ENCODE measurements at regions not wholly inside any gene's neighbourhood (a gene's known extent, or its start where the extent isn't known, plus 50 kb on each side); places are given as distances from the start of the nearest gene placed in this dataset.

DNA sequence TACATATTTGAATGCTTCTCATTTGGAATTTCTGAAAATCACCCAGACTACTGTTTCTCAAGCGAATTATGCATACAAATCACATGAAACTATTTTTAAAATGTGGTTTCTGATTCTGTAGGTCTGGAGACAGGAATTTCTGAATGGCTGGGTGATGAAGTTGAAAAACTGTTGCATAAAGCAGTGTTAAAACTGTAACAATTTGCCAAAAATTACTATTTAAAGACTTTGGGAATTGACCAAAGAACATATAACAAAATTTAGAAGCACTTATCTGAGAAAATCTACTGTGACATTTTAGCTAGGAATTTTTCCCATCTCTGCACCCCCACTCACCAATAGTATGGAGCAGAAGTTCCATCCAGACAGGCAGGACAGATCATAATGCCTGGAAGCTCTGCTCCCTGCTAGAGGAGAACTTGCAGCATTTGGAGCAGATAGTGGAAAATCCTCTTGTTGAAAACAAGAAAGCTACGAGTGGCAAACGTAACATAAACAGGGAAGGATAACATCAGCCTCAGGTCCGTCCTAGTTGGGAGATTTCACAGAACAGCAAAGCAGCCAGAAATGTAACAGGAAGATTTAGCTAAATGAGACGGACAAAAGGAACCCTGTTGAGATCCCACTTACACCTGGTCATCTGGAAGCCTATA, 132.3 kb upstream of the MCTP2 start:
- Histone ChIP-seq H3K36me3 (ENCODE audit: control insufficient read depth, insufficient read depth, low read length) (no peaks in the 10 kb centered on the region), H3K9ac (ENCODE audit: insufficient read depth in 1 of 2, low read depth in 2 of 2, low read length in 2 of 2) (no peak overlapping the region), H3K4me3 (no peak overlapping the region), H3K4me1 (replicated peaks in 1 of 2; ENCODE audit: control insufficient read depth in 2 of 2, insufficient read depth in 2 of 2, low read length in 2 of 2) (no peaks in the 10 kb centered on the region), H3K27me3 (ENCODE audit: control insufficient read depth in 2 of 2, insufficient read depth in 2 of 2, low read length in 2 of 2) (no peaks in the 10 kb centered on the region), H3K79me2 (ENCODE audit: control insufficient read depth, insufficient read depth, low read length) (no peaks in the 10 kb centered on the region), H4K20me1 (replicated peaks; ENCODE audit: control insufficient read depth, insufficient read depth, low read length) (no peaks in the 10 kb centered on the region), H3K9me1 (ENCODE audit: control insufficient read depth, insufficient read depth, low read length) (no peaks in the 10 kb centered on the region), H3K9me3 (replicated peaks; ENCODE audit: control insufficient read depth, insufficient read depth, low read depth, low read length) (no peaks in the 10 kb centered on the region), H3K27ac (ENCODE audit: extremely low read depth, low read depth, low read length) (no peak overlapping the region), H2AFZ (ENCODE audit: low read depth, low read length) (no peak overlapping the region), H3K4me2 (ENCODE audit: insufficient read depth, low read length) (no peak overlapping the region)
- TF ChIP-seq, protein P1, sequence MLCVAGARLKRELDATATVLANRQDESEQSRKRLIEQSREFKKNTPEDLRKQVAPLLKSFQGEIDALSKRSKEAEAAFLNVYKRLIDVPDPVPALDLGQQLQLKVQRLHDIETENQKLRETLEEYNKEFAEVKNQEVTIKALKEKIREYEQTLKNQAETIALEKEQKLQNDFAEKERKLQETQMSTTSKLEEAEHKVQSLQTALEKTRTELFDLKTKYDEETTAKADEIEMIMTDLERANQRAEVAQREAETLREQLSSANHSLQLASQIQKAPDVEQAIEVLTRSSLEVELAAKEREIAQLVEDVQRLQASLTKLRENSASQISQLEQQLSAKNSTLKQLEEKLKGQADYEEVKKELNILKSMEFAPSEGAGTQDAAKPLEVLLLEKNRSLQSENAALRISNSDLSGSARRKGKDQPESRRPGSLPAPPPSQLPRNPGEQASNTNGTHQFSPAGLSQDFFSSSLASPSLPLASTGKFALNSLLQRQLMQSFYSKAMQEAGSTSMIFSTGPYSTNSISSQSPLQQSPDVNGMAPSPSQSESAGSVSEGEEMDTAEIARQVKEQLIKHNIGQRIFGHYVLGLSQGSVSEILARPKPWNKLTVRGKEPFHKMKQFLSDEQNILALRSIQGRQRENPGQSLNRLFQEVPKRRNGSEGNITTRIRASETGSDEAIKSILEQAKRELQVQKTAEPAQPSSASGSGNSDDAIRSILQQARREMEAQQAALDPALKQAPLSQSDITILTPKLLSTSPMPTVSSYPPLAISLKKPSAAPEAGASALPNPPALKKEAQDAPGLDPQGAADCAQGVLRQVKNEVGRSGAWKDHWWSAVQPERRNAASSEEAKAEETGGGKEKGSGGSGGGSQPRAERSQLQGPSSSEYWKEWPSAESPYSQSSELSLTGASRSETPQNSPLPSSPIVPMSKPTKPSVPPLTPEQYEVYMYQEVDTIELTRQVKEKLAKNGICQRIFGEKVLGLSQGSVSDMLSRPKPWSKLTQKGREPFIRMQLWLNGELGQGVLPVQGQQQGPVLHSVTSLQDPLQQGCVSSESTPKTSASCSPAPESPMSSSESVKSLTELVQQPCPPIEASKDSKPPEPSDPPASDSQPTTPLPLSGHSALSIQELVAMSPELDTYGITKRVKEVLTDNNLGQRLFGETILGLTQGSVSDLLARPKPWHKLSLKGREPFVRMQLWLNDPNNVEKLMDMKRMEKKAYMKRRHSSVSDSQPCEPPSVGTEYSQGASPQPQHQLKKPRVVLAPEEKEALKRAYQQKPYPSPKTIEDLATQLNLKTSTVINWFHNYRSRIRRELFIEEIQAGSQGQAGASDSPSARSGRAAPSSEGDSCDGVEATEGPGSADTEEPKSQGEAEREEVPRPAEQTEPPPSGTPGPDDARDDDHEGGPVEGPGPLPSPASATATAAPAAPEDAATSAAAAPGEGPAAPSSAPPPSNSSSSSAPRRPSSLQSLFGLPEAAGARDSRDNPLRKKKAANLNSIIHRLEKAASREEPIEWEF (CRISPR knock-in tag; IDR thresholded peaks at IDR 0.05): no peak
- TF ChIP-seq, protein P2, sequence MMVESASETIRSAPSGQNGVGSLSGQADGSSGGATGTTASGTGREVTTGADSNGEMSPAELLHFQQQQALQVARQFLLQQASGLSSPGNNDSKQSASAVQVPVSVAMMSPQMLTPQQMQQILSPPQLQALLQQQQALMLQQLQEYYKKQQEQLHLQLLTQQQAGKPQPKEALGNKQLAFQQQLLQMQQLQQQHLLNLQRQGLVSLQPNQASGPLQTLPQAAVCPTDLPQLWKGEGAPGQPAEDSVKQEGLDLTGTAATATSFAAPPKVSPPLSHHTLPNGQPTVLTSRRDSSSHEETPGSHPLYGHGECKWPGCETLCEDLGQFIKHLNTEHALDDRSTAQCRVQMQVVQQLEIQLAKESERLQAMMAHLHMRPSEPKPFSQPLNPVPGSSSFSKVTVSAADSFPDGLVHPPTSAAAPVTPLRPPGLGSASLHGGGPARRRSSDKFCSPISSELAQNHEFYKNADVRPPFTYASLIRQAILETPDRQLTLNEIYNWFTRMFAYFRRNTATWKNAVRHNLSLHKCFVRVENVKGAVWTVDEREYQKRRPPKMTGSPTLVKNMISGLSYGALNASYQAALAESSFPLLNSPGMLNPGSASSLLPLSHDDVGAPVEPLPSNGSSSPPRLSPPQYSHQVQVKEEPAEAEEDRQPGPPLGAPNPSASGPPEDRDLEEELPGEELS (CRISPR knock-in tag; IDR thresholded peaks at IDR 0.05; ENCODE audit: borderline replicate concordance): no peak
- no peak for TF ChIP-seq JUNB (CRISPR knock-in tag; conservative IDR thresholded peaks at IDR 0.05)
- no peak for TF ChIP-seq ZNF76 (CRISPR knock-in tag; IDR thresholded peaks at IDR 0.05; ENCODE audit: borderline replicate concordance)
- no peak for TF ChIP-seq ZNF140 (CRISPR knock-in tag; IDR thresholded peaks at IDR 0.05)
- TF ChIP-seq, protein P3, sequence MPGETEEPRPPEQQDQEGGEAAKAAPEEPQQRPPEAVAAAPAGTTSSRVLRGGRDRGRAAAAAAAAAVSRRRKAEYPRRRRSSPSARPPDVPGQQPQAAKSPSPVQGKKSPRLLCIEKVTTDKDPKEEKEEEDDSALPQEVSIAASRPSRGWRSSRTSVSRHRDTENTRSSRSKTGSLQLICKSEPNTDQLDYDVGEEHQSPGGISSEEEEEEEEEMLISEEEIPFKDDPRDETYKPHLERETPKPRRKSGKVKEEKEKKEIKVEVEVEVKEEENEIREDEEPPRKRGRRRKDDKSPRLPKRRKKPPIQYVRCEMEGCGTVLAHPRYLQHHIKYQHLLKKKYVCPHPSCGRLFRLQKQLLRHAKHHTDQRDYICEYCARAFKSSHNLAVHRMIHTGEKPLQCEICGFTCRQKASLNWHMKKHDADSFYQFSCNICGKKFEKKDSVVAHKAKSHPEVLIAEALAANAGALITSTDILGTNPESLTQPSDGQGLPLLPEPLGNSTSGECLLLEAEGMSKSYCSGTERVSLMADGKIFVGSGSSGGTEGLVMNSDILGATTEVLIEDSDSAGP (CRISPR knock-in tag; IDR thresholded peaks at IDR 0.05): no peak
- TF ChIP-seq NCOA6 (IDR thresholded peaks at IDR 0.05): no peak
- TF ChIP-seq SP2 (IDR thresholded peaks at IDR 0.05; ENCODE audit: extremely low read depth, low read depth, low read length, poor library complexity, severe bottlenecking): no peak
- no peak for TF ChIP-seq ZSCAN29 (IDR thresholded peaks at IDR 0.05)
- TF ChIP-seq PURB (CRISPR knock-in tag; IDR thresholded peaks at IDR 0.05; ENCODE audit: low read depth): no peak
- TF ChIP-seq, protein P4, sequence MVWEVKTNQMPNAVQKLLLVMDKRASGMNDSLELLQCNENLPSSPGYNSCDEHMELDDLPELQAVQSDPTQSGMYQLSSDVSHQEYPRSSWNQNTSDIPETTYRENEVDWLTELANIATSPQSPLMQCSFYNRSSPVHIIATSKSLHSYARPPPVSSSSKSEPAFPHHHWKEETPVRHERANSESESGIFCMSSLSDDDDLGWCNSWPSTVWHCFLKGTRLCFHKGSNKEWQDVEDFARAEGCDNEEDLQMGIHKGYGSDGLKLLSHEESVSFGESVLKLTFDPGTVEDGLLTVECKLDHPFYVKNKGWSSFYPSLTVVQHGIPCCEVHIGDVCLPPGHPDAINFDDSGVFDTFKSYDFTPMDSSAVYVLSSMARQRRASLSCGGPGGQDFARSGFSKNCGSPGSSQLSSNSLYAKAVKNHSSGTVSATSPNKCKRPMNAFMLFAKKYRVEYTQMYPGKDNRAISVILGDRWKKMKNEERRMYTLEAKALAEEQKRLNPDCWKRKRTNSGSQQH (CRISPR knock-in tag; IDR thresholded peaks at IDR 0.05): no peak
- ChIA-PET CTCF (ENCODE audit: low intra/inter-chr PET ratio) (no interaction called here), POLR2A (no interaction called here)
- FAIRE-seq: no peak
- no peak for DNase-seq (ENCODE audit: extremely low read depth in 1 of 4, low spot score in 3 of 4)
- intact Hi-C loops (cut with micrococcal nuclease): no loop called here
- 0% methylated on average over 5 of the region's 5 CpGs for WGBS (ENCODE audit: insufficient coverage, low coverage, missing lambda C conversion rate)
- no peak for ATAC-seq
- no TSS peak for BruUV-seq (replicated peaks)
- in situ Hi-C loops (cut with MboI): no loop called here

Measured in K562 (cell line).